K562 (cell line): ENCODE measurements at regions not wholly inside any gene's neighbourhood (a gene's known extent, or its start where the extent isn't known, plus 50 kb on each side); places are given as distances from the start of the nearest gene placed in this dataset.

Experiments used
- ATAC-seq: fragments of 200-7000 bp; cut with Tn5 transposase; 3 replicates; pipeline ENCODE4 v1.9.1; 2020; ENCODE audit warnings: moderate library complexity
- BruUV-seq: library from RNA; stranded (reverse); fragments of 400-500 nt; replicated peaks from 2 replicates; lab custom pipeline; 2021; lab: Mats Ljungman, UMichigan
- CTCF ChIA-PET: fragments of 300-600 bp; formaldehyde crosslinking; extraction: SDS; loops from one replicate; lab custom pipeline; 2021; ENCODE audit warnings: low intra/inter-chr PET ratio; lab: Yijun Ruan, JAX
- POLR2A ChIA-PET: fragments of 300-600, 350-650 bp; sonication (Branson Sonifier 250); formaldehyde crosslinking; extraction: SDS; loops from one replicate; lab custom pipeline; 2021; ENCODE audit warnings: antibody characterized with exemption, inconsistent platforms; lab: Yijun Ruan, JAX
- DNase-seq, 4 experiments: peaks; one replicate each; pipeline versions ENCODE4 v3.0.0 to v3.0.0-alpha.2; 2011 to 2018; ENCODE audit warnings: low spot score in 3 of 4, mixed read lengths in 3 of 4; ENCODE audit errors: extremely low read depth in 1 of 4
- FAIRE-seq: peaks from 2 replicates; lab custom pipeline; 2011; peaks lifted over from hg19 to GRCh38; lab: Jason Lieb, UNC
- H2AFZ ChIP-seq: 2 replicates; pipeline ENCODE4 v1.6.0; 2011; ENCODE audit warnings: low read depth, low read length, control low read depth, inconsistent platforms
- H3K27ac ChIP-seq: fragments of 200-600 bp; 3 replicates; pipeline ENCODE4 v1.8.0; 2011; ENCODE audit warnings: low read depth, mild to moderate bottlenecking, control low read depth, inconsistent platforms, low read length, moderate library complexity, mixed read lengths; ENCODE audit errors: extremely low read depth
- H3K27me3 ChIP-seq, 2 experiments: fragments of 300-600 bp in 1 of 2; 2 replicates in 1 of 2; 3 replicates in 1 of 2; pipeline versions ENCODE4 v1.6.0 to v1.8.0; 2011; ENCODE audit warnings: inconsistent platforms in 2 of 2, low read length in 2 of 2, mild to moderate bottlenecking in 1 of 2, mixed read lengths in 1 of 2, moderate library complexity in 1 of 2; ENCODE audit not compliant: control insufficient read depth in 2 of 2, insufficient read depth in 2 of 2
- H3K36me3 ChIP-seq: fragments of 300-600 bp; 3 replicates; pipeline ENCODE4 v1.8.0; 2011; ENCODE audit warnings: mild to moderate bottlenecking, low read length, inconsistent platforms; ENCODE audit not compliant: control insufficient read depth, insufficient read depth
- H3K4me1 ChIP-seq, 2 experiments: fragments of 200-600 bp in 1 of 2; replicated peaks in 1 of 2; 2 replicates in 1 of 2; 3 replicates in 1 of 2; pipeline versions ENCODE4 v1.5.1 to v1.8.0; 2011; ENCODE audit warnings: inconsistent platforms in 2 of 2, low read length in 2 of 2, mild to moderate bottlenecking in 1 of 2, mixed read lengths in 1 of 2, moderate library complexity in 1 of 2; ENCODE audit not compliant: control insufficient read depth in 2 of 2, insufficient read depth in 2 of 2
- H3K4me2 ChIP-seq: 2 replicates; pipeline ENCODE4 v1.6.1; 2011; ENCODE audit warnings: low read length, control low read depth, inconsistent platforms, mixed read lengths; ENCODE audit not compliant: insufficient read depth
- H3K4me3 ChIP-seq: fragments of 200-600 bp; sonication (generic), shearing (Covaris generic); 2 replicates; pipeline ENCODE4 v1.5.1; 2016; ENCODE audit warnings: control low read depth, inconsistent platforms
- H3K79me2 ChIP-seq: fragments of 200-600 bp; 3 replicates; pipeline ENCODE4 v1.8.0; 2011; ENCODE audit warnings: low read length, inconsistent platforms; ENCODE audit not compliant: control insufficient read depth, insufficient read depth
- H3K9ac ChIP-seq, 2 experiments: 2 replicates each; pipeline versions ENCODE4 v1.6.0 to v1.6.1; 2011; ENCODE audit warnings: low read depth in 2 of 2, low read length in 2 of 2, control low read depth in 1 of 2, inconsistent platforms in 1 of 2, mild to moderate bottlenecking in 1 of 2, mixed read lengths in 1 of 2; ENCODE audit not compliant: insufficient read depth in 1 of 2
- H3K9me1 ChIP-seq: one replicate; pipeline ENCODE4 v1.6.0; 2011; ENCODE audit warnings: inconsistent platforms, mild to moderate bottlenecking, low read length, moderate library complexity; ENCODE audit not compliant: control insufficient read depth, insufficient read depth
- H3K9me3 ChIP-seq: replicated peaks from 2 replicates; pipeline ENCODE4 v1.5.1; 2011; ENCODE audit warnings: low read depth, low read length, inconsistent platforms; ENCODE audit not compliant: control insufficient read depth, insufficient read depth
- H4K20me1 ChIP-seq: replicated peaks from 2 replicates; pipeline ENCODE4 v1.6.1; 2011; ENCODE audit warnings: low read length, inconsistent platforms, mixed read lengths; ENCODE audit not compliant: control insufficient read depth, insufficient read depth
- CCNT2 ChIP-seq: IDR thresholded peaks from 2 replicates; pipeline ENCODE4 v1.6.1; 2011; ENCODE audit warnings: borderline replicate concordance, low read depth, mild to moderate bottlenecking, moderate library complexity, mixed read lengths, low read length; ENCODE audit not compliant: insufficient read length; ENCODE audit errors: extremely low read depth
- CHD1 ChIP-seq: fragments of 200-600 bp; sonication (generic); IDR thresholded peaks from one replicate; pipeline ENCODE4 v1.6.1; 2012; ENCODE audit warnings: mild to moderate bottlenecking, moderate library complexity, low read length, inconsistent platforms
- EGR1 ChIP-seq: fragments of 450-650 bp; conservative IDR thresholded peaks from 2 replicates; pipeline ENCODE4 v1.6.1; 2017; ENCODE audit warnings: mild to moderate bottlenecking
- ERF ChIP-seq: fragments of 450-650 bp; formaldehyde crosslinking; IDR thresholded peaks from 2 replicates; pipeline ENCODE4 v1.4.0; 2020; ENCODE audit warnings: mild to moderate bottlenecking, mixed read lengths
- GTF2E2 ChIP-seq: fragments of 200-800 bp; sonication (Bioruptor generic); IDR thresholded peaks from 2 replicates; pipeline ENCODE4 v1.6.1; 2016; ENCODE audit warnings: missing genetic modification characterization, missing compliant biosample characterization
- HNRNPUL1 ChIP-seq: fragments of 200-400 bp; formaldehyde crosslinking; IDR thresholded peaks from 2 replicates; pipeline ENCODE4 v1.6.1; 2017; ENCODE audit warnings: low read length
- PTRF ChIP-seq: fragments of 450-650 bp; IDR thresholded peaks from 2 replicates; pipeline ENCODE4 v1.6.1; 2016; ENCODE audit warnings: mild to moderate bottlenecking, missing genetic modification characterization, missing compliant biosample characterization
- RAD21 ChIP-seq, 2 experiments: fragments of 250-450 bp in 1 of 2; fragments of 450-650 bp in 1 of 2; sonication (Bioruptor Pico) in 1 of 2; formaldehyde crosslinking in 1 of 2; IDR thresholded peaks in 1 of 2; conservative IDR thresholded peaks in 1 of 2; 2 replicates each; pipeline versions ENCODE4 v1.4.0 to v1.8.0; 2020 to 2022; ENCODE audit warnings: mild to moderate bottlenecking in 2 of 2, moderate library complexity in 1 of 2
- U2AF2 ChIP-seq: fragments of 200-400 bp; formaldehyde crosslinking; optimal IDR thresholded peaks from 2 replicates; pipeline ENCODE3; 2017; ENCODE audit warnings: low read depth, mild to moderate bottlenecking, low read length
- ZNF12 ChIP-seq: sonication (generic); formaldehyde crosslinking; IDR thresholded peaks from 2 replicates; pipeline ENCODE4 v1.4.0; 2020; ENCODE audit warnings: mild to moderate bottlenecking, missing genetic modification reagents
- WGBS: fragments of 100-300 bp; shearing (Covaris generic); methylation state at CpG from one replicate; pipeline ENCODE4 v1.1.6; 2016; ENCODE audit warnings: low coverage, mixed read lengths; ENCODE audit not compliant: insufficient coverage; ENCODE audit errors: missing lambda C conversion rate; 5-methylcytosine and 5-hydroxymethylcytosine counted together
- in situ Hi-C: fragments of 300-500 bp; cut with MboI; formaldehyde crosslinking; loops from 4 replicates; pipeline ENCODE4 v1.15.0; 2018; ENCODE audit warnings: inconsistent platforms, mixed read lengths
- intact Hi-C: fragments of 100-400 bp; cut with micrococcal nuclease; formaldehyde crosslinking; loops from 2 replicates; pipeline ENCODE4 v1.14.2; 2022
- TF ChIP-seq, protein P1 (sequence below): fragments of 450-650 bp; formaldehyde crosslinking; IDR thresholded peaks from 2 replicates; pipeline ENCODE4 v1.4.0; 2020; ENCODE audit warnings: mild to moderate bottlenecking, moderate library complexity

DNA sequence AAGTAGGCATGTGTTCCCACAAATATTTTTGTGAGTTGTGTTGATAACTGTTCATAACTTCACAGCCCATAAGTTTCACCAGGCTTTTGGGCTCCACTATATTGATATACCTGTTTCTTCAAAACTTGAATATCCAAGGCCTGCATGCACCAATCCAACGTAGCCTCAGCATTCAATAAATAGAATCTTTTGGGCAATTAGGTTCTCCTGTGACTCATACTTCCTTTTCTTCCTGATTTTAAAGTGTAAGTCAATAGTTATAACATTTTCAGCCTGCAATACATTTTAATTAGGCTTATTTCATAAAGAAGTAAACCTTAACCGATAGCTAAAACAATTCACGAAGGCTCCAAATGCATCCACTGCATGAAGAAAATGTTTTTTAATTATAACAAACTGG lies 97.8 kb upstream of the SPRED1 start:
- Histone ChIP-seq H3K9ac (no peak overlapping the region), H3K4me1 (no peaks in the 10 kb centered on the region), H3K9me1 (no peaks in the 10 kb centered on the region), H3K4me2 (no peak overlapping the region), H3K9me3 (no peaks in the 10 kb centered on the region), H3K36me3 (no peaks in the 10 kb centered on the region)
- BruUV-seq = no TSS peak
- in situ Hi-C loops = no loop called here
- TF ChIP-seq RAD21 (CRISPR knock-in tag; conservative IDR thresholded peaks at IDR 0.05 in 1 of 2, IDR thresholded peaks at IDR 0.05 in 1 of 2) = no peak
- TF ChIP-seq CHD1 = no peak
- TF ChIP-seq, protein P1, sequence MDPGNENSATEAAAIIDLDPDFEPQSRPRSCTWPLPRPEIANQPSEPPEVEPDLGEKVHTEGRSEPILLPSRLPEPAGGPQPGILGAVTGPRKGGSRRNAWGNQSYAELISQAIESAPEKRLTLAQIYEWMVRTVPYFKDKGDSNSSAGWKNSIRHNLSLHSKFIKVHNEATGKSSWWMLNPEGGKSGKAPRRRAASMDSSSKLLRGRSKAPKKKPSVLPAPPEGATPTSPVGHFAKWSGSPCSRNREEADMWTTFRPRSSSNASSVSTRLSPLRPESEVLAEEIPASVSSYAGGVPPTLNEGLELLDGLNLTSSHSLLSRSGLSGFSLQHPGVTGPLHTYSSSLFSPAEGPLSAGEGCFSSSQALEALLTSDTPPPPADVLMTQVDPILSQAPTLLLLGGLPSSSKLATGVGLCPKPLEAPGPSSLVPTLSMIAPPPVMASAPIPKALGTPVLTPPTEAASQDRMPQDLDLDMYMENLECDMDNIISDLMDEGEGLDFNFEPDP (CRISPR knock-in tag) = no peak
- no peak for TF ChIP-seq U2AF2
- TF ChIP-seq, all 486 proteins: peak for 0
- Histone ChIP-seq H3K4me3 (no peak overlapping the region), H4K20me1 (no peaks in the 10 kb centered on the region), H3K79me2 (no peaks in the 10 kb centered on the region), H2AFZ (no peak overlapping the region), H3K27ac (no peak overlapping the region), H3K27me3 (no peaks in the 10 kb centered on the region)
- CTCF ChIA-PET = no interaction called here
- FAIRE-seq = no peak
- WGBS = 0% methylated on average over 3 of the region's 3 CpGs
- no peak for ATAC-seq
- intact Hi-C loops = no loop called here
- no peak for DNase-seq
- POLR2A ChIA-PET = no interaction called here

DNA sequence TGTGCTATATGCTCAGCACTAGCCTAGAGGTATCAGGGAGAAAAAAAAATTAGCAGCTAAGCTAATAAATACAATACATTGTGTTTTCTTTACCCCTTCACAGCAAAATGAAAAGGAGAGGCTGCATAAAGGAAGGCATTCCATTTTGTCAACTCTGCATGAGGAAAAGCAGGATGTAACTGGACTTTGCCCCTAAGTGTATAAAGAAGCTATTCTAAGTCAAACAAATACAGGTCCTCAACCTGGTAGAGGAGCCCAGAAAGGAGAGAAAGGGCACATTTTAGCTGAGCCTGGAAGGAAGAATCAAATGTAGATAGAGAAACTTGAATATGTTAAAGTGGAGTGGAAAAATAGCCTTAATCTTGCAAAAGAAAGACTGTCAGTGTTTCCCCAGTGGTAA lies 89.0 kb upstream of the SPRED1 start:
- DNase-seq = no peak
- Histone ChIP-seq H3K4me2 (no peak overlapping the region), H3K9ac (no peak overlapping the region), H3K27me3 (no peaks in the 10 kb centered on the region), H3K4me3 (no peak overlapping the region), H3K36me3 (no peaks in the 10 kb centered on the region), H3K4me1 (no peaks in the 10 kb centered on the region), H3K27ac (no peak overlapping the region), H3K9me1 (no peaks in the 10 kb centered on the region), H2AFZ (no peak overlapping the region), H3K9me3 (no peaks in the 10 kb centered on the region), H4K20me1 (no peaks in the 10 kb centered on the region), H3K79me2 (no peaks in the 10 kb centered on the region)
- FAIRE-seq = no peak
- intact Hi-C loops (no loop called here), in situ Hi-C loops (no loop called here)
- TF ChIP-seq ZNF12 = no peak
- TF ChIP-seq HNRNPUL1 = no peak
- no peak for TF ChIP-seq EGR1
- no peak for TF ChIP-seq ERF (CRISPR knock-in tag)
- no peak for TF ChIP-seq CCNT2
- no peak for TF ChIP-seq GTF2E2 (tag)
- TF ChIP-seq PTRF (tag) = no peak
- ChIA-PET POLR2A (interaction anchor here (1.2 kb wide), 1 partner anchor 34 kb away, joined by 3 read pairs; no protein-coding TSS in a partner anchor), CTCF (no interaction called here)
- ATAC-seq = no peak
- no TSS peak for BruUV-seq
